Body of pancreas (tissue), 4 donors: ENCODE measurements at regions not wholly inside any gene's neighbourhood (a gene's known extent, or its start where the extent isn't known, plus 50 kb on each side); places are given as distances from the start of the nearest gene placed in this dataset.
"Not testable (repeated sequence)": the region's sequence is repeated elsewhere in the genome, so short reads cannot be mapped to it uniquely, and the experiment has no call there.

ENCODE experiments used
- ATAC-seq: fragments of 150-250 bp; one replicate; pipeline ENCODE4 v1.9.1; 2016
- DNase-seq, 4 donors: peaks; one replicate each; pipeline ENCODE4 v3.0.0-alpha.2; 2019
- H3K27ac ChIP-seq, 4 donors: fragments of 200-600 bp; sonication (generic); 1 replicate in 3 of 4; 2 replicates in 1 of 4; pipeline versions ENCODE4 v1.5.1 to v1.6.1; 2016 to 2019; ENCODE audit warnings: mild to moderate bottlenecking in 1 of 4, mixed read lengths in 1 of 4, moderate library complexity in 1 of 4
- H3K27me3 ChIP-seq, 2 donors: fragments of 200-600 bp; sonication (generic); one replicate each; pipeline ENCODE4 v1.6.0; 2016; ENCODE audit warnings: mild to moderate bottlenecking in 1 of 2
- H3K36me3 ChIP-seq, 2 donors: fragments of 200-600 bp; sonication (generic); replicated peaks in 1 of 2; 2 replicates each; pipeline ENCODE4 v1.5.1; 2016; ENCODE audit warnings: low read depth in 2 of 2; ENCODE audit not compliant: insufficient read depth in 1 of 2
- H3K4me1 ChIP-seq: fragments of 200-600 bp; sonication (generic); one replicate; pipeline ENCODE4 v1.6.0; 2016
- H3K4me3 ChIP-seq, 2 donors: fragments of 200-600 bp; sonication (generic); 1 replicate in 1 of 2; 2 replicates in 1 of 2; pipeline ENCODE4 v1.5.1; 2016 to 2019
- H3K9me3 ChIP-seq, 3 donors: fragments of 200-600 bp; sonication (generic); 1 replicate in 2 of 3; 2 replicates in 1 of 3; pipeline ENCODE4 v1.5.1; 2016
- POLR2A ChIP-seq, 3 donors: fragments of 450-650 bp; IDR thresholded peaks; one replicate each; pipeline ENCODE4 v1.6.1; 2016; ENCODE audit warnings: antibody characterized with exemption in 3 of 3, mild to moderate bottlenecking in 2 of 3
- WGBS, 2 donors: methylation state at CpG; one replicate each; pipeline ENCODE4 v1.1.5; 2017; 5-methylcytosine and 5-hydroxymethylcytosine counted together
- intact Hi-C: fragments of 100-400 bp; cut with DNase I; formaldehyde crosslinking; loops from one replicate; pipeline ENCODE4 v1.15.1; 2023
- TF ChIP-seq, protein P1 (sequence below), 7 experiments: fragments of 450-650 bp in 4 of 7; fragments of 200-600 bp in 3 of 7; sonication (generic) in 3 of 7; IDR thresholded peaks; one replicate each; pipeline ENCODE4 v1.5.1; 2016 to 2019; ENCODE audit warnings: antibody characterized with exemption in 7 of 7

DNA sequence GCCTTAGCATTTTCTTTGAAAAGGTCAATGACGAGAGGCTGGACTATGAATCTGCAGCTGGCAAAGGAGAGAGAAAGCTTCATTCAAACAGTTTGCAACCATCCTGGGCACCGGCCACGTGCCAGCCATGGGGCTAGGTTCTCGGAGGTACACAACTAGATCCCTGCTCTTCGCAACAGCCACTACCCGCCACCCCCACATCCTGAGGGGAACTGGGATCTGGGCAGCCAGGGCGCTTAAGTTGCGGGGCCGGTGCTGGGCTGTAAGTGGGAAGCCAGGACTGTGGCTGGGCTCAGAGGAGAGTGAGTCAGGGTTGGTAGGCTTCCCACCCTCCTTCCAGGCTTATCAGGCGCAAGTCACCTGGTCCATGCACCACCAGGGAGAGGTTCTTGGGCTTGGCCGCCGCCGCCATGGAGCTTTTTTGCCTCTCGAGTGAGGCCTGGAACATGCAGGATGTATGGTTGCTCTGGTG, 95.0 kb upstream of the TERB2 start:
- H3K27me3 ChIP-seq, result no peaks in the 10 kb centered on the region
- intact Hi-C loops, result no loop called here
- H3K36me3 ChIP-seq, result no peaks in the 10 kb centered on the region
- TF ChIP-seq, protein P1, sequence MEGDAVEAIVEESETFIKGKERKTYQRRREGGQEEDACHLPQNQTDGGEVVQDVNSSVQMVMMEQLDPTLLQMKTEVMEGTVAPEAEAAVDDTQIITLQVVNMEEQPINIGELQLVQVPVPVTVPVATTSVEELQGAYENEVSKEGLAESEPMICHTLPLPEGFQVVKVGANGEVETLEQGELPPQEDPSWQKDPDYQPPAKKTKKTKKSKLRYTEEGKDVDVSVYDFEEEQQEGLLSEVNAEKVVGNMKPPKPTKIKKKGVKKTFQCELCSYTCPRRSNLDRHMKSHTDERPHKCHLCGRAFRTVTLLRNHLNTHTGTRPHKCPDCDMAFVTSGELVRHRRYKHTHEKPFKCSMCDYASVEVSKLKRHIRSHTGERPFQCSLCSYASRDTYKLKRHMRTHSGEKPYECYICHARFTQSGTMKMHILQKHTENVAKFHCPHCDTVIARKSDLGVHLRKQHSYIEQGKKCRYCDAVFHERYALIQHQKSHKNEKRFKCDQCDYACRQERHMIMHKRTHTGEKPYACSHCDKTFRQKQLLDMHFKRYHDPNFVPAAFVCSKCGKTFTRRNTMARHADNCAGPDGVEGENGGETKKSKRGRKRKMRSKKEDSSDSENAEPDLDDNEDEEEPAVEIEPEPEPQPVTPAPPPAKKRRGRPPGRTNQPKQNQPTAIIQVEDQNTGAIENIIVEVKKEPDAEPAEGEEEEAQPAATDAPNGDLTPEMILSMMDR (IDR thresholded peaks at IDR 0.05), result no peak
- TF ChIP-seq POLR2A (IDR thresholded peaks at IDR 0.05), result no peak
- DNase-seq (no peak), ATAC-seq (no peak)
- WGBS, 2 donors, result 96% methylated on average over 7 to 14 of the region's 14 CpGs
- no peaks in the 10 kb centered on the region for H3K4me1 ChIP-seq
- no peak overlapping the region for H3K4me3 ChIP-seq
- no peak overlapping the region for H3K27ac ChIP-seq
- H3K9me3 ChIP-seq, result no peaks in the 10 kb centered on the region

DNA sequence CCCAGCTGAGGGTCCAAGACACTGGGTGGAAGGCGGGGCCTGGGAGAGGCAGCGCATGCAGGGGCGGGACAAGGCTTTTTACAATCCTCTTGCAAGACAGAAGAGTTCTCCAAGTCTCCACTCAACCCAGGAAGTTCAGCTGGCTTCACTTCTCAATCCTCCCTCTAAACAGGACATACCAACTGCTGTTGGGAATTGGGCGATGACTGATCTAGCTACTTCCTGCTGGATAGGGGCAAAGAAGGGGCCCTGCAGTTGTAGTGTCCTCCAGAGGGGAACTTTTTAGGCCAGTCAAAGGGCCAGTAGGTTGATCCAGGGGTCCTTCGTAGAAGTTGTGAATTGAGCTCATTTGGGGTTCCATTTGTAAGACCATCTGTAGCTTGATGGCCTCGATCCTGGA, 94.6 kb upstream of the TERB2 start:
- intact Hi-C loops, result no loop called here
- Histone ChIP-seq H3K27ac (no peak overlapping the region), H3K27me3 (no peaks in the 10 kb centered on the region), H3K4me3 (no peak overlapping the region), H3K36me3 (no peaks in the 10 kb centered on the region), H3K9me3 (no peaks in the 10 kb centered on the region), H3K4me1 (no peaks in the 10 kb centered on the region)
- DNase-seq, result no peak
- 89 to 97% methylated on average over 5 to 6 of the region's 6 CpGs for WGBS, 2 donors
- TF ChIP-seq, protein P1 (IDR thresholded peaks at IDR 0.05), result no peak
- no peak for TF ChIP-seq POLR2A (IDR thresholded peaks at IDR 0.05)
- ATAC-seq, result no peak

DNA sequence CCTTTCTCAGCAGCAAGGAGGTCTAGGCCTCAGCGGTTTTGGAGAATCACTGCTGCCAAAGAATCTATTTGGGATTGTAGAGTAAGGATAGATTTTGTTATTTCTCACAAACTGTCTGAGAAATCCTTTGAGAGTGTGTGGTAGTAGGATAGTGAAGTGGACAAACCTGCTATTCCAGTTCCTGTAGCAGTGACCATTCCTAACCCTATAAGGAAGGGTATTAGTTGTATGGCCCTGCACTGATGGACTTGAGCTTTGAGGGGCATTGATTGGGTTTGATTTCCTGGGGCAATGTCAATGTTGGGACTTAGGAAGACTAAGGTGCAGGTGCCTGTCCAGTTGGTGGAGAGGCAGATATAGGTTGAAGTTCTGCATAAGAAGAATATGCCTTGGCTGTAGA, 93.6 kb upstream of the TERB2 start:
- H3K27me3 ChIP-seq, H3K36me3 ChIP-seq, H3K4me3 ChIP-seq, intact Hi-C loops, DNase-seq, H3K9me3 ChIP-seq, H3K27ac ChIP-seq, H3K4me1 ChIP-seq, ATAC-seq: not testable (repeated sequence)
- WGBS, 2 donors, result 21 to 27% methylated on average over 1 of the region's 1 CpG

DNA sequence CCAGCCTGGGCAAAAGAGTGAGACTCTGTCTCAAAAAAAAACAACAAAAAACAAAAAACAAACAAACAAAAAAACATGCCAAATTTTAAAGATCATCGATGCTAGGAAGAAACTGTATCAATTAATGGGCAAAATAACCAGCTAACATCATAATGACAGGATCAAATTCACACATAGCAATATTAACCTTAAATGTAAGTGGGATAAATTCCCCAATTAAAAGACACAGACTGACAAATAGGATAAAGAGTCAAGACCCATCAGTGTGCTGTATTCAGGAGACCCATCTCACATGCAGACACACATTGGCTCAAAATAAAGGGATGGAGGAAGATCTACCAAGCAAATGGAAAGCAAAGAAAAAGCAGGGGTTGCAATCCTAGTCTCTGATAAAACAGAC, 88.4 kb upstream of the TERB2 start:
- H3K27ac ChIP-seq, ATAC-seq, DNase-seq, H3K9me3 ChIP-seq, H3K27me3 ChIP-seq, H3K36me3 ChIP-seq, intact Hi-C loops, H3K4me3 ChIP-seq, H3K4me1 ChIP-seq: not testable (repeated sequence)
- 80 to 86% methylated on average over 1 of the region's 1 CpG for whole genome bisulfite sequencing, 2 donors

DNA sequence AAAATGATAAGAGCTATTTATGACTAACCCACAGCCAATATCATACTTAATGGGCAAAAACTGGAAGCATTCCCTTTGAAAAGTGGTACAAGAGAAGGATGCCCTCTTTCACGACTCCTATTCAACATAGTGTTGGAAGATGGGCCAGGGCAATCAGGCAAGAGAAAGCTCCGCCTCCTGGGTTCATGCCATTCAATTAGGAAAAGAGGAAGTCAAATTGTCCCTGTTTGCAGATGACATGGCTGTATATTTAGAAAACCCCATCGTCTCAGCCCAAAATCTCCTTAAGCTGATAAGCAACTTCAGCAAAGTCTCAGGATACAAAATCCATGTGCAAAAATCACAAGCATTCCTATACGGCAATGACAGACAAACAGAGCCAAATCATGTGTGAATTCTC, 86.4 kb upstream of the TERB2 start:
- H3K27me3 ChIP-seq, H3K27ac ChIP-seq, H3K36me3 ChIP-seq, H3K9me3 ChIP-seq, H3K4me3 ChIP-seq, DNase-seq, ATAC-seq, H3K4me1 ChIP-seq, intact Hi-C loops: not testable (repeated sequence)
- WGBS, 2 donors, result 85 to 87% methylated on average over 4 of the region's 4 CpGs

DNA sequence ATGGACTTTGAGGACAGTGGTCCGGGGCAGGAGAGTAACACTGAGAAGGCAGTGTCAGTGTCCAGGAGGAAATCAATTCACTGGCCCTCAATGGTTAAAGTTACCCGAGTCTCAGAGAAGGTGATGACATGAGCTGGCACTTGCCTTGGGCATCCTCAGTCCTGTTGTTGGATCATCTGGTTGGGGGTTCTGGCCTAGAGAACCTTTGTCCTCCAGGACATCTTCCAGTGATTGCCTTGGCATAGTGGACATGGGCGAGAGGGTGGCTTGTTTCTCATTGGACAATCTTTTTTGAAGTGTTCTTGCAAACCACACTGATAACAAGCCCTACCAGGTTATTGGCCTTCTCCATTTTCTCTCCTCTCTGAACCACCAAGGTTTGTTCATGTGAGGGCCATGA, 83.4 kb upstream of the TERB2 start:
- 75 to 83% methylated on average over 3 of the region's 3 CpGs for WGBS, 2 donors
- Histone ChIP-seq H3K27me3 (no peaks in the 10 kb centered on the region), H3K9me3 (peaks cover 0 to 39% (median 2%) of the 10 kb centered on the region in 3 donors), H3K36me3 (no peaks in the 10 kb centered on the region), H3K27ac (no peak overlapping the region), H3K4me1 (no peaks in the 10 kb centered on the region), H3K4me3 (no peak overlapping the region)
- DNase-seq (no peak), ATAC-seq (no peak)
- intact Hi-C loops, result no loop called here
- TF ChIP-seq, protein P1 (IDR thresholded peaks at IDR 0.05), result no peak
- no peak for TF ChIP-seq POLR2A (IDR thresholded peaks at IDR 0.05)
